T-helper 1 cell treated with Interleukin-12 subunit alpha and Interleukin-12 subunit beta and Interleukin-4 antibody, amounts not matched to agents 30 μg/mL and 1 μg/mL, for 36 hours (primary cell): ENCODE measurements at regions not wholly inside any gene's neighbourhood (a gene's known extent, or its start where the extent isn't known, plus 50 kb on each side); places are given as distances from the start of the nearest gene placed in this dataset.

Experiments used
- H3K27ac Mint-ChIP-seq: one replicate; pipeline ENCODE4 v1.8.0; 2021; ENCODE audit warnings: mild to moderate bottlenecking, mixed read lengths
- H3K27me3 Mint-ChIP-seq: one replicate; pipeline ENCODE4 v1.8.0; 2021; ENCODE audit warnings: low read depth, mixed read lengths
- H3K36me3 Mint-ChIP-seq: one replicate; pipeline ENCODE4 v1.8.0; 2021; ENCODE audit warnings: low read depth, mixed read lengths
- H3K4me1 Mint-ChIP-seq: one replicate; pipeline ENCODE4 v1.8.0; 2021; ENCODE audit warnings: low read depth, mixed read lengths
- H3K4me3 Mint-ChIP-seq: one replicate; pipeline ENCODE4 v1.8.0; 2021; ENCODE audit warnings: mild to moderate bottlenecking, moderate library complexity, mixed read lengths
- H3K9me3 Mint-ChIP-seq: one replicate; pipeline ENCODE4 v1.8.0; 2021; ENCODE audit warnings: mixed read lengths

- Mint-ChIP-seq H3K9me3 (no peaks in the 10 kb centered on the region), H3K27me3 (no peaks in the 10 kb centered on the region), H3K4me3 (no peak overlapping the region), H3K27ac (no peak overlapping the region), H3K4me1 (no peaks in the 10 kb centered on the region), H3K36me3 (no peaks in the 10 kb centered on the region)
Observed at GRCh38 chr22:49241174-49241851, 586.4 kb downstream of the BRD1 start.

DNA sequence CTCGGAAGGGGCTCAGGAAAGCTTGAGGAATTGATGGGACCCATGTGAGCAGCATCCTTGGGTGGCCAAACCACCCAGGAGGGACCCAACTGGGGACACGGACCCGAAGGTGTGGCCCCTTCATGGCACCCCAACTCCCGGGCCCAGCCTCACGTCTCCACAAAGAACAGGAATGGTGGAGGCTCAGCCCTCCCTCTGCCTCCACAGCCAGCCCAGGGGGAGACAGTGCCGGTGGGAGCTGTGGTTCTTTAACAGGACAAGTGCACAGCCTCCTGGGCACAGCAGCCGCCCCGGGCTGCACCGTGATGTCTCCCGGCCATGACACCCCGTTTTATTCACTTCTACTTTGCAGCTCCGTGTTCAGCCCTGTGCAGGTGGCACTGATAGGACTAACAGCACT, 587.2 kb downstream of the BRD1 start:
- Mint-ChIP-seq H3K4me3 (no peak overlapping the region), H3K9me3 (no peaks in the 10 kb centered on the region), H3K27ac (no peak overlapping the region), H3K27me3 (no peaks in the 10 kb centered on the region), H3K4me1 (no peaks in the 10 kb centered on the region), H3K36me3 (no peaks in the 10 kb centered on the region)

- no peaks in the 10 kb centered on the region for H3K9me3 Mint-ChIP-seq
- no peak overlapping the region for H3K27ac Mint-ChIP-seq
- H3K4me1 Mint-ChIP-seq, result no peaks in the 10 kb centered on the region
- no peaks in the 10 kb centered on the region for H3K36me3 Mint-ChIP-seq
- H3K27me3 Mint-ChIP-seq, result no peaks in the 10 kb centered on the region
- no peak overlapping the region for H3K4me3 Mint-ChIP-seq
Observed at GRCh38 chr22:49240016-49240380, 587.7 kb downstream of the BRD1 start.

GRCh38 chr22:49239264-49240015, 588.2 kb downstream of the BRD1 start:
- no peaks in the 10 kb centered on the region for H3K27me3 Mint-ChIP-seq

DNA sequence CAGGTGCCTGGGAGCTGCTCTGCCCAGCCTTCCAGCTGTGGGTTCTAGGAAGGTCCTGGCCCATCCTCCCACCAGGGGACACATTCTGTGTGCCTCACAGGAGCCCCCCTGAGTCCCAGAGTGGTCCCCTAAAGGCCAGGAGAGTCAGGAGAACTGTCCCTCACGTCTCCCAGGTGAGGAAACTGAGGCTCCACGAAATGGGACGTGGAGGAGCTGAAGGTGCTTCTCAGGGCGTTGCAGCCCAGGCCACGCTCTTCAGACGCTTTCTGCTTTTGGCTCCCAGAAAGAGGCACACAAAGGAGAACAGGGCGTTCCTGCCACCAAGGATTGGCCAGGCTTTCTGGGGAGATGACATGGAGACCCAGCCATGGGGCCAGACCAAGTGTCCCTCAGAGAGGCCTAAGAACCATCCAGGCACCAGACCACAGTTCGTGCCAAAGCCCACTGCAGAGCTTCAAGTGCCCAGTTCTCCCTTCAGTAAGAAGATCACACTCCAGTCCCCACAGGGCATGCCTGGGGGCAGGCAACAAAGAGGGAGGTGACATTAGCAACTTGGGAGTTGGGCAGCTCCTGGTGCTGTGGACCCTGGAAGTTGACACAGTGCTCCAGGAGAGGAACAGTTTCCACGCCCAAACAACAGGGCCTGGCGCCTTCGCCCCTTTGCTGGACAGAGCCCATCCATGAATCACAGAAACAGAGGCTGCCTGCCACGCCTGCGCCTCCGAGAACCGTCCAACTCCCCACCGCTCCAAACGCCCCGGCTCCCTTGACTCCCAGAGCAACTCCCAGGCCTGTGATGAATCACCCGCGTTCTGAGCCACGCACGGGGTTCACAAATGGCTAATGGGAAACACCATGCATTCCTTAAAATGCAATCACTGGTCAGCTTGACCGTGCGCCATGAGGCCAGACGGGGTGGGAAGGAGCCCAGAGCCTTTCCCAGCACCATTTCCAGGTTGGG, 589.2 kb downstream of the BRD1 start:
- Mint-ChIP-seq H3K27me3 (no peaks in the 10 kb centered on the region), H3K4me3 (no peak overlapping the region), H3K36me3 (no peaks in the 10 kb centered on the region), H3K27ac (no peak overlapping the region), H3K4me1 (no peaks in the 10 kb centered on the region), H3K9me3 (no peaks in the 10 kb centered on the region)

More at GRCh38 chr22:49239264-49240015, 588.2 kb downstream of the BRD1 start:
- Mint-ChIP-seq H3K9me3 (no peaks in the 10 kb centered on the region), H3K27ac (no peak overlapping the region), H3K4me1 (no peaks in the 10 kb centered on the region), H3K4me3 (no peak overlapping the region), H3K36me3 (no peaks in the 10 kb centered on the region)

DNA sequence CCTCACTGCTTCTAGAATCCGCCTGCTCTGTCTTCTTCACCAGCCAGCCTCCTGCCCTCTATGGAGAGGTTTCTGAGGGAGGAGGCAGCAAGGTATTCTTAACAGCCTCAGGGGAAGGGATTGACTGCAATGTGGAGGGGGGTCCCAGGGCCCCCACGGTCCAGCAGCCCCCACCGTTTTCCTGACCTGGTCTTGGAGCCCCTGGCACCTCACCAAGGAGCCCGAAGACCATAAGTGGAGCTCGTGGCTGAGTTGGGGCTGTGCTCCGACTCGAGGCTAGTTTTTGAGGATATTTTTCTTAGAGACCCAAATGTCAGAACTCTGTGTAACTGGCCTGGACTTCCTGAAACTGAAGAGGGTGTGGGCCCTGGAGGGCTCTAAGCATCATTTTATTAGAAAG, 590.0 kb downstream of the BRD1 start:
- H3K4me3 Mint-ChIP-seq, result no peak overlapping the region
- no peaks in the 10 kb centered on the region for H3K4me1 Mint-ChIP-seq
- H3K27me3 Mint-ChIP-seq, result no peaks in the 10 kb centered on the region
- H3K36me3 Mint-ChIP-seq, result no peaks in the 10 kb centered on the region
- no peaks in the 10 kb centered on the region for H3K9me3 Mint-ChIP-seq
- H3K27ac Mint-ChIP-seq, result no peak overlapping the region

- H3K27me3 Mint-ChIP-seq, result no peaks in the 10 kb centered on the region
- H3K4me1 Mint-ChIP-seq, result no peaks in the 10 kb centered on the region
- no peak overlapping the region for H3K4me3 Mint-ChIP-seq
- H3K36me3 Mint-ChIP-seq, result no peaks in the 10 kb centered on the region
- H3K9me3 Mint-ChIP-seq, result no peaks in the 10 kb centered on the region
- no peak overlapping the region for H3K27ac Mint-ChIP-seq
Observed at GRCh38 chr22:49237279-49237678, 590.4 kb downstream of the BRD1 start.

DNA sequence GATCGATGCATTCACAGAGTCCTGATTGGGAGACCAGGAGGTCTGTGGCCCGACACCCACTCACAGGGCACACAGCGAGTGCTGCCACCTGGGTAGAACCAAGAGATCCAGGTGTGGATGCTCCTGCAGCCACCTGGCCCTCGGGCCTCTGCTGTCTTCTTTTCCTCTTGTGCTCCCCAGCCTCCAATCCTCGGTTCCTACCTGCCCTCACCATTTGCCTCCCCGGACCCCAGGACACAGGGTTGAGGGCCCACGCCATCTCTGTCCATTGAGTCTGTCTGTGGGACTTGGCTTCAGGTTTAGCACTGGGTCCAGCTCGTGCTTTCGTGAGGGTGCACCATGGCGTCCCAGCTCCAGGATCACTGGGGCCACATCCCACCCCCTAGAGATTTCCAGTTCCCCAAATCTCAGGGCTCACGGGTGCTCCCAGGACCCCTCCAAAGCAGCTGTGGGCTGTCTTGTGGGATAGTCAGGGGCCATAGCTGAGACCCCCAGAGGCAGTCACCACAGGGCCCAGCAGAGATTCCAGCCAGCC, 591.1 kb downstream of the BRD1 start:
- H3K27ac Mint-ChIP-seq, result no peak overlapping the region
- H3K4me3 Mint-ChIP-seq, result no peak overlapping the region
- no peaks in the 10 kb centered on the region for H3K27me3 Mint-ChIP-seq
- H3K36me3 Mint-ChIP-seq, result no peaks in the 10 kb centered on the region
- H3K4me1 Mint-ChIP-seq, result no peaks in the 10 kb centered on the region
- H3K9me3 Mint-ChIP-seq, result no peaks in the 10 kb centered on the region

DNA sequence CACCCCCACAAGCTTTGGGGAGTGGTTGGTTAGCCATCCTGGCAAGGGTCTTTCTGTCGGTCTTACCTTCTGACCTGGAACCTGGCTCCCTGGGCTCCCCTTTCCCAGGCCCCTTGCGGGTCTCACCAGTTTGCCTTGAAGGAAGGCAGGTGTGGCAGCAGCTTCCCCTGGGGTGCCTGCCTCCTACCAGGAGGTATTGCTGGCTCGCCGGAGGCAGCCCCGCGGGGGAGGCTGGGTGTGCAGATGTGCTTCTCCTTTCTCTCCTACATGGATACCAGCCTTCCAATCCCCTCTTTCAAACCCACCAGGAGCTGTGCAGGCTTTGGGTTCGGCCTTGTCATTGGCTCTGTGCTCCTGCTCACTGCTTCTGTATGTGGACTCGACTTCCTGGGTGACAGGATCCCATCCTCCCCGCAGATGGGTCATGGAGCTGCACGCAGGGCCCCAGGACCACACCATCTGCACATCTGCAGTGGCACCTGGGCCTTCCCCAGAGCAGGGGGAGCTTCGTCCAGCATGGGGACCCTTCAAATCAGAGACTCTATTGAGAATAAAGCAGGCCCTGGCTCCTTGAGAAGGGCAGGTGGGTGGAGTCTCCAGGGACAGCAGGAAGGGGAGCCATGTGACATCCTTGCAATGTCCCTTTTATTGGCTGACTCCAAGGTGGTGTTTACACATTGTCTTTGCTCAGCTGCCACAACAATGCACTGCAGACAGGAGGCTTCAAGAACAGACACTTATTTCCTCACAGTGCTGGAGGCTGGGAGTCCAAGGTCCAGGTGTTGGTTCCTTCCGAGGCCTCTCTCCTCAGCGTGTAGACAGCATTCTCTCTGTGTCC, 592.0 kb downstream of the BRD1 start:
- H3K9me3 Mint-ChIP-seq, result no peaks in the 10 kb centered on the region
- H3K4me1 Mint-ChIP-seq, result no peaks in the 10 kb centered on the region
- no peaks in the 10 kb centered on the region for H3K27me3 Mint-ChIP-seq
- no peaks in the 10 kb centered on the region for H3K36me3 Mint-ChIP-seq
- no peak overlapping the region for H3K4me3 Mint-ChIP-seq
- no peak overlapping the region for H3K27ac Mint-ChIP-seq

DNA sequence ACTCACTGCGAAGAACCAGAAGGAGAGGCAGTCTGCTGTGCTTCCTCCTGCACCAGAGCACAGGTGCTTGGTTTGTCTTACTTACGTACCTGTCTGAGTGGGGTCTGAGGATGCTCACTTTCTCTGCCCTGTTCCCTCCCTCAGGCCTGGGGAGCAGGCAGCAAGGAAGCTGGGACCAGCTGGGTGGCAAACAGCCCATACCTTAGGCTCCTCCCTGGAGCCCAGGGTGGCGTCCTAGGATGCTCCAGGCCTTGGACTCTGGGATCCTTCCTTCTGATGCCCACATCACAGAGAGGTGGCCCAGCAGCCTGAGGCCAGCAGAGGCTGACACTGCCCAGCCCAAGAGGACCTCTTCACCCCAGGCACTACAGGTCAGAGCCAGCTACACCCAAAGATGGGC, 593.2 kb downstream of the BRD1 start:
- no peaks in the 10 kb centered on the region for H3K4me1 Mint-ChIP-seq
- H3K36me3 Mint-ChIP-seq, result no peaks in the 10 kb centered on the region
- H3K4me3 Mint-ChIP-seq, result no peak overlapping the region
- no peak overlapping the region for H3K27ac Mint-ChIP-seq
- H3K27me3 Mint-ChIP-seq, result no peaks in the 10 kb centered on the region
- no peaks in the 10 kb centered on the region for H3K9me3 Mint-ChIP-seq

GRCh38 chr22:49233507-49234100, 594.1 kb downstream of the BRD1 start:
- no peaks in the 10 kb centered on the region for H3K9me3 Mint-ChIP-seq
- H3K27me3 Mint-ChIP-seq, result no peaks in the 10 kb centered on the region
- H3K36me3 Mint-ChIP-seq, result no peaks in the 10 kb centered on the region
- no peak overlapping the region for H3K27ac Mint-ChIP-seq
- H3K4me3 Mint-ChIP-seq, result no peak overlapping the region
- H3K4me1 Mint-ChIP-seq, result no peaks in the 10 kb centered on the region

DNA sequence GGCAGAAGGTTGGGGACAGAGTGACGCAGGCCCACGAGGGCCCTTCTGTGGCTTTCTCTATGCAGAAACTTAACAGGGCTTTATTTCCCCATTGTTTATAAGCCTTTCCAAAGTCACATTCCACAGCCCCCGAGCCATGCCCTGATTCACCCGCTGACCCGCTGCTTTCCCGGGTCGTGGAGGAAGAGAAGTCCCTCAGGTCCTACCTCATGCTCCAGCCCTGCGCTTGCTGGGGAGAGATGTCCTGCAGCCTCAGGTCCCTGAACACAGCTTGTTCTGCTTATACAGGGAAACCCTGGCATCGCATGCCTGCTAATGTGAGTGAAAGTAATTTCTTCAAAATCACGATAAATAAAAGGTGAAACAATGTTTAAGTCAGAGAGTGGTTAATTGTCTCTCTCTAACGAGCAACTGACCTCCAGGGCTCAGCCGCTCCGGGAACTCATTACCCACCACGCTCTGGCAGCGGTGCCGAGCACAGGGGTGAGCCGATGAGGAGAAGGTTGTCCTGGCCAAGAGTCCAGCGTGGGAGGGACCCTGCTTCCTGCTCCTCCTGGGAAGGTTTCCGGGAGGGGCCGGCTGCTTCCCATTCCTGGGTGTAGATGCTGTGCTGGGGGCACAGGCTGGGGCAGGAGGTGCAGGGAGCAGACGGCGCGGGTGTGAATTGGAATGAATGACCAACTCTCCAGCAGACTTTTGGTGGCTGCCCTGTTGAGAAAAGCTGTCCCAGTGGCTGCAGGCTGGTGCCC, 595.2 kb downstream of the BRD1 start:
- Mint-ChIP-seq H3K4me3 (no peak overlapping the region), H3K27ac (no peak overlapping the region), H3K4me1 (no peaks in the 10 kb centered on the region), H3K36me3 (no peaks in the 10 kb centered on the region), H3K9me3 (no peaks in the 10 kb centered on the region), H3K27me3 (no peaks in the 10 kb centered on the region)

GRCh38 chr22:49230194-49230577, 597.5 kb downstream of the BRD1 start:
- Mint-ChIP-seq H3K4me1 (no peaks in the 10 kb centered on the region), H3K9me3 (no peaks in the 10 kb centered on the region), H3K36me3 (no peaks in the 10 kb centered on the region), H3K27ac (no peak overlapping the region), H3K27me3 (no peaks in the 10 kb centered on the region), H3K4me3 (no peak overlapping the region)
